ENCODE measurements at regions not wholly inside any gene's neighbourhood (a gene's known extent, or its start where the extent isn't known, plus 50 kb on each side); places are given as distances from the start of the nearest gene placed in this dataset.

GRCh38 chr9:38339087-38339486, 53.4 kb upstream of the ALDH1B1 start:
- ATAC-seq, result no peak
- BruUV-seq (replicated peaks), result no TSS peak
- Histone ChIP-seq H3K9me3 (ENCODE audit: control insufficient read depth, insufficient read depth, low read depth, low read length) (no peaks in the 10 kb centered on the region), H3K36me3 (ENCODE audit: control insufficient read depth, insufficient read depth, low read length) (no peaks in the 10 kb centered on the region), H3K27ac (ENCODE audit: low read length) (no peak overlapping the region), H3K4me1 (ENCODE audit: control insufficient read depth, insufficient read depth, low read length) (no peaks in the 10 kb centered on the region), H3K4me3 (ENCODE audit: low read depth in 2 of 2, low read length in 2 of 2) (no peak overlapping the region), H3K27me3 (ENCODE audit: control insufficient read depth, insufficient read depth, low read length) (no peaks in the 10 kb centered on the region)
- ChIA-PET POLR2A (no interaction called here), CTCF (no interaction called here)
- in situ Hi-C loops (cut with HindIII; ENCODE audit: low pct_unique_long_range_greater_than_20kb, low sequenced_read_pairs) (no loop called here), intact Hi-C loops (cut with micrococcal nuclease; ENCODE audit: unreplicated experiment) (no loop called here)
- TF ChIP-seq TCF7L2 (IDR thresholded peaks at IDR 0.05; ENCODE audit: low read depth, low read length), result no peak
- no peak for DNase-seq (ENCODE audit: low read depth, low spot score)

GRCh38 chr9:38338342-38339018, 54.0 kb upstream of the ALDH1B1 start:
- Histone ChIP-seq H3K27ac (ENCODE audit: low read length) (no peak overlapping the region), H3K27me3 (ENCODE audit: control insufficient read depth, insufficient read depth, low read length) (no peaks in the 10 kb centered on the region), H3K9me3 (ENCODE audit: control insufficient read depth, insufficient read depth, low read depth, low read length) (no peaks in the 10 kb centered on the region), H3K4me3 (ENCODE audit: low read depth in 2 of 2, low read length in 2 of 2) (no peak overlapping the region), H3K36me3 (ENCODE audit: control insufficient read depth, insufficient read depth, low read length) (no peaks in the 10 kb centered on the region), H3K4me1 (ENCODE audit: control insufficient read depth, insufficient read depth, low read length) (no peaks in the 10 kb centered on the region)
- TF ChIP-seq REST (IDR thresholded peaks at IDR 0.05; ENCODE audit: insufficient read depth in 1 of 2, low read depth in 2 of 2, low read length in 1 of 2) (no peak), POLR2AphosphoS5 (IDR thresholded peaks at IDR 0.05; ENCODE audit: low read depth, low read length) (no peak), TCF7L2 (IDR thresholded peaks at IDR 0.05; ENCODE audit: low read depth, low read length) (no peak), CTCF (IDR thresholded peaks at IDR 0.05) (no peak), SIN3A (IDR thresholded peaks at IDR 0.05; ENCODE audit: borderline replicate concordance, insufficient read depth, low read depth, low read length) (no peak)
- intact Hi-C loops (cut with micrococcal nuclease; ENCODE audit: unreplicated experiment) (no loop called here), in situ Hi-C loops (cut with HindIII; ENCODE audit: low pct_unique_long_range_greater_than_20kb, low sequenced_read_pairs) (no loop called here)
- no peak for DNase-seq (ENCODE audit: low read depth, low spot score)
- BruUV-seq (replicated peaks), result no TSS peak
- ATAC-seq, result no peak
- POLR2A ChIA-PET, result no interaction called here
- CTCF ChIA-PET, result no interaction called here

GRCh38 chr9:38337706-38338264, 54.7 kb upstream of the ALDH1B1 start:
- intact Hi-C loops (cut with micrococcal nuclease; ENCODE audit: unreplicated experiment), result no loop called here
- no TSS peak for BruUV-seq (replicated peaks)
- POLR2A ChIA-PET, result no interaction called here
- Histone ChIP-seq H3K4me1 (ENCODE audit: control insufficient read depth, insufficient read depth, low read length) (no peaks in the 10 kb centered on the region), H3K4me3 (ENCODE audit: low read depth in 2 of 2, low read length in 2 of 2) (no peak overlapping the region), H3K36me3 (ENCODE audit: control insufficient read depth, insufficient read depth, low read length) (no peaks in the 10 kb centered on the region), H3K9me3 (ENCODE audit: control insufficient read depth, insufficient read depth, low read depth, low read length) (no peaks in the 10 kb centered on the region), H3K27ac (ENCODE audit: low read length) (no peak overlapping the region), H3K27me3 (ENCODE audit: control insufficient read depth, insufficient read depth, low read length) (no peaks in the 10 kb centered on the region)
- TF ChIP-seq POLR2AphosphoS5 (IDR thresholded peaks at IDR 0.05; ENCODE audit: low read depth, low read length) (no peak), SIN3A (IDR thresholded peaks at IDR 0.05; ENCODE audit: borderline replicate concordance, insufficient read depth, low read depth, low read length) (no peak), TCF7L2 (IDR thresholded peaks at IDR 0.05; ENCODE audit: low read depth, low read length) (no peak), REST (IDR thresholded peaks at IDR 0.05; ENCODE audit: insufficient read depth in 1 of 2, low read depth in 2 of 2, low read length in 1 of 2) (no peak), CTCF (IDR thresholded peaks at IDR 0.05) (no peak)
- DNase-seq (ENCODE audit: low read depth, low spot score), result no peak
- no peak for ATAC-seq
- CTCF ChIA-PET, result no interaction called here
- in situ Hi-C loops (cut with HindIII; ENCODE audit: low pct_unique_long_range_greater_than_20kb, low sequenced_read_pairs), result no loop called here
